ENCODE measurements at regions not wholly inside any gene's neighbourhood (a gene's known extent, or its start where the extent isn't known, plus 50 kb on each side); places are given as distances from the start of the nearest gene placed in this dataset.

DNA sequence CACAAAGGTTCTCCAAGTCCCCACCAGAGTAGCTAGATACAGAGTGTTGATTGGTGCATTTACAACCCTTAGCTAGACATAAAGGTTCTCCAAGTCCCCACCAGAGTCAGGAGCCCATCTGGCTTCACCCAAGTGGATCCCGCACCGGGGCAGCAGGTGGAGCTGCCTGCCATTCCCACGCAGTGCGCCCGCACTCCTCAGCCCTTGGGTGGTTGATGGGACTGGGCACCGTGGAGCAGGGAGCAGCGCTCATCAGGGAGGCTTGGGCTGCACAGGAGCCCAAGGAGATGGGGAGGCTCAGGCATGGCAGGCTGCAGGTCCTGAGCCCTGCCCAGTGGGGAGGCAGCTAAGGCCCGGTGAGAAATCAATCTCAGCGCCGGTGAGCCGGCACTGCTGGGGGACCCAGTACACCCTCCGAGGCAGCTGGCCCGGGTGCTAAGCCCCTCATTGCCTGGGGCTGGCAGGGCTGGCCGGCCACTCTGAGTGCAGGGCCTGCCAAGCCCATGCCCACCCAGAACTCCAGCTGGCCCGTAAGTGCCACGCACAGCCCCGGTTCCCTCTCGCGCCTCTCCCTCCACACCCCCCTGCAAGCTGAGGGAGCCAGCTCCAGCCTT, 404.1 kb downstream of the METTL15 start:
- no peak for DNase-seq

DNA sequence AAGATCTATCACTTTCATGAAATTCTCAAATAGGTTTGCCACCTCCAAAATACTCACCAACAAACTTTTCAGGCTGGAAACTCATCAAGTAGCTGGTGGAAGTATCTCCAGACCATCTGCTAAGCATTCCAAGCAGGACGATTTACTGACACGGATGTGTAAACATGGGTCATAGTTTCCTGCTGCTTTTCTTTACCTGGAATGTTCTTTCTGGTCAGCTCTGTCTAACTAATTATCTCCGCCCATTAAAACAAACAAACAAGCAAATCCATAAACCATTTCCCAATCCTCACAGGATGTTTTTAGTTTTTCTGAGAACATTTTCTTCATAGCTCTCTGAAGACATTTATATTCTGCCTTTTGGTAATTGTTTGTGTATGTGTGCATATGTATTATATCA, 397.0 kb downstream of the METTL15 start:
- no peak for DNase-seq

DNA sequence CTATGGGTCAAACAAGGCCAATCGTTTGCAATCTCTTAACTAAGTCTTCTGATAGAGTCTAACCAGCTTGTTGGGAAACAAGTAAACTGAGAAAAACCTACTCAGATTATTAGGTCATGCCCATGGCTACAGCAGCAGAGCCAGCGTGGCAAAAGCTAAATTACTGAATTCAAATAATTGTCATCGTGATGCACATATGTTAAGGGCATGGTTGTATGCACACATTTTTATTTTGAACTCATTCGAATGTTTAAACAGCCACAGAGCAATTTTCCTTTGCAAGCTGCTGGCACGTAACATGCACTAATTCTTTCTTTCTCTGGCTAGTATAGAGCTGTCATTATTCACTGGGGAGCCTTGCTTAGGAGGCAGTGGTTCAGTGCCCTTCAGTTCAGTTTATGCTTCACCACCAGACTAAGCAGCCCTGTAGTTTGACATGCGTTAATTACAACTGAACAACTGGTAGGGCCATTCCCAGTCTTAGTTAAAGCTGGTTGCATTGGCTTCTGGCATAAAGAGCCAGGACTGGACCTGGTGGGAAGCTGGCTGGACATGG, 396.4 kb downstream of the METTL15 start:
- DNase-seq: peak; percentile 37

DNA sequence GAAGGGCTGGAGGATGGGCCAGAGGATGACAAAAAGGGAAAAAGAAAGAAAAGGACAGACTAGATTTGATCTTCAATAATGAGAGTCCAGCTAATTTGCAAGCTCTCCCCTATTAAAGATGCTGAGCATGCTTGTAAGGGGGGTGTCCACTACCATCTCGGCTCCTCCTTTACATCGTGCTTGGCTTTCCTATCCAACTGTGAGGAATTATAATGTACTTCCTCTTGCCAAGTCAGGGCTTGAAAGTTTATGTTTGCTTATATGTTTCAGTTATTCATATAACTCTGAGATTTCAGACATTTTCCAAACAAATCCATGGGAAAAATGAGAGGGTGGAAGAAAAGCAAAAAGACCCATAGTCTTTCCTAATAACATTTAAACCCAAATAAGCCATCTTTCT, 387.1 kb downstream of the METTL15 start:
- no peak for DNase-seq

DNA sequence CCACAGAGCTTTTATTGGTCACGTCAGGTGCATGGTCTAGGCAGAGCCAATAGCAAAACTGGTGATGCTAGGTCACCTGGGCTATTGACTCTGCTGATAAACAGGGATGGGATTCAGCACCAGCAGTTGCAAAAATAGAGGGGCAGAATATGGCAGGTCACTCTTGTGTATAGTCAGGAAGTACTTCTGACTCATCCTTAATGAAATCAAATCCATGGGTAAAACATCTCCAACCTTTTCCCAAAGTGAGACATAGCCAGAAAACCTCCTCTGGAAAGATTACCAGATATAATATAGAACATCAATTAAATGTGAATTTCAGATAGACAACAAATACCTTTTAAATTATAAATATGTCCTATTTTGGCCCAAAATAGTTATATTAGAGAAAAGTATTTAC, 383.2 kb downstream of the METTL15 start:
- no peak for DNase-seq

- no peak for DNase-seq
Measured at GRCh38 chr11:28490773-28491382, 382.7 kb downstream of the METTL15 start.

DNA sequence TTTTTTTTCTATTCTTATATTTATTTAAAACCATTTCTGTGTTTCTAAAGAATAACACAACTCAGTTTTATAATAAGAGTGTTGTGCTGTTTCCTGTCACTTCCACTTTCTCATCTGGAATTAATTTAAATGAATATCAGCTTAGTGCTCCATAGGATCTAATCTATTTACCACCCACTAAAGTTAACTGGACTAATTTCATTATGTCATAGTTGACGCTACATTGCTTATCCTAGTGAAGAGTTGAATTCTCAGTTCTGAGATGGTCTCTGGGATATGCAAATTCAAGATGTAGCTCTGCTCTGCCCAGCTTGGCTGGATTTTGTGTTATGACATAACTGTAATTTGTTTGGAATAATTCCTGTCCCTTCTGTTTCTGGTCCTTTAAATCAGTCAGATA, 380.1 kb downstream of the METTL15 start:
- DNase-seq: no peak

DNA sequence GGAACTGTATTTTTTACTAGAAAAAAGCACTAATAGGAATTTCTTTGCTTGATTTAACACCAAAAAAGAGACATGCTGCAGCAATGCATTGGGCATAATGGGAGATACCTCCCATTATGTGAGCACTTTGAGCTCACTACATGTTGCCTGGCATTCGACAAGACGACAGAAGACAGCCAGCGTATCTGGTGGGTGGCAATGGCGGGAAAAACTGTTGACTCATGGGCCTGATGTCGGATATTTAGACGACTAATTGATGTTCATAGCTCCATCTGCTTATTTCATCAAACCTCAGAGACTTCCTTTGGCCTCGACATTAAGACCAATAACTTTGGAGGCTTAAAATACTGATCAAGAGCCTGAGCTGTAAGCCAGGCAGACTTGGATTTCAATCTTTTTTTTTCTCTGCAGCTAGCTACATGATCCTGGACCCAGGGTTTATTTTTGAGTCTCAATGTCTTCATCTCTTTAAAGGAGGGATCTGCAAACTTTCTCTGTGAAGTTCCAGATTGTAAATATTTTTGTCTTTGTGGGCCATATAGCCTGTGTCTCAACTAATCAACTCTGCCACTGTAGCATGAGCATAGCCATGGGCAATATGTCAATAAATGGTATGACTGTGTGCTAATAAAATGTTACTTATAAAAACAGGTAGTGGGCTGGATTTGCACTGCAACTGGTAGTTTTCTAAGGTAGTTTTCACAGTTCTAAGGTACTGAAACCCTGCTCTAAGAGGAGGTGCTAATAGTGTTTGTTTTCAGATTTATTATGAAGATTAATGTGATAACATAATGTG, 375.1 kb downstream of the METTL15 start:
- no peak for DNase-seq

GRCh38 chr11:28482666-28483065, 374.5 kb downstream of the METTL15 start:
- DNase-seq: no peak

DNA sequence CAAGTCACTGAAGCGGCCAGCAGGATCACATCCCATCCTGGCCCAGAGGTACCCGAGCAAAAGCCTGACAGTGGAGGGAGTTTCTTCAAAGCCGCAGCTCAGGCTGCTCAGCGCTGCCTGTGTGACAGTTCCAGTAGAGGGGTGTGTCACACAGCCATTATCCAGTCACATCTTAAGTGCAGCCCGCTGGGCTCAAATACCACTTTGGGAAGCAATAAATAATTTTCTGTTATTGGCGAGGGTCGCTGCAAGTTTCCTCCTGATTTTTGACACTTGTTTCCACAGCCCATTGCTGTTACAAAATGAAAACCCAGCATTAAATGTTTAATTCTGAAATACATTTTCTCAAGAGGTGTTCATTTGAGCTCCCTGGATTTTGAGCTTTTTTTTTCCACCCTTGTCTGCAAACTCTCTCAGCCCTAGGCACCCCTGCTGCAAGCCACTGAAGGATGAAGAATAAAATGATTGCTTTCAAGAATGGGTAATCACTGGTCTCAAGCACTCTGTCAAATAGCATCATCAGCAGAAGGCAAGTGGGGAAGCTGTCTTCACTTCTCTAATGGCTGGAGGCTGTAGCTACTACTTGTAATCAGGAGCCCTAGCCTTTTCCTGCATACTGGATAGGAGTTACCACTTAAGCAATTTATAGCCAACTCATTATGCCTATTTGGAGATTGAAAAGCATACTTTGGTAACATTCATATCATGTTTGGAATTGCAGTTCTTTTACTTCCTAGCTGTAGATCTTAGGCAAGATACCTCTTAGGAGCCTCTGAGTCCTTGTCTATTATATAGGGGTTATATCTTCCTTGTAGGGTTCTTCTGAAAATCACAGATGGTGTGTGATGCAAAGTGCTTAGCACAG, 373.7 kb downstream of the METTL15 start:
- DNase-seq: peak; percentile 67

DNA sequence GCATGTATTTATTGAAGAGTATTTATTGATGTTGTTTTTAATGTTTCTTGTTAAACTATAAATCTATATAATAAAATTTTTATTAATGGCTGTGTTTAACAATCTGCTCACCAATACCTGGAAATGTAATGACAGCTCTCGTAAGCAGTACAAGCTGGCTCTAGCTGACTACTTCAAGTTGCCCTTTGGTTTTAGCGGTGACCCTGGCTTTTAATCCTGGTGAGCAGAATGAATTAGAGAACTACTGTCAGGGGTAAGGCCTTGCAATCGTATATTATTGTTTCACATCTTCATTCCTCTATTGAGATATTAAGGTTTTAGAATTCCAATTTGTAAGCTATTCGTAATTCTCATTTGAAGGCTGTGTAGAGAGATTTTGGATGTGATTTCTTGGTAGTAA, 372.2 kb downstream of the METTL15 start:
- no peak for DNase-seq

DNA sequence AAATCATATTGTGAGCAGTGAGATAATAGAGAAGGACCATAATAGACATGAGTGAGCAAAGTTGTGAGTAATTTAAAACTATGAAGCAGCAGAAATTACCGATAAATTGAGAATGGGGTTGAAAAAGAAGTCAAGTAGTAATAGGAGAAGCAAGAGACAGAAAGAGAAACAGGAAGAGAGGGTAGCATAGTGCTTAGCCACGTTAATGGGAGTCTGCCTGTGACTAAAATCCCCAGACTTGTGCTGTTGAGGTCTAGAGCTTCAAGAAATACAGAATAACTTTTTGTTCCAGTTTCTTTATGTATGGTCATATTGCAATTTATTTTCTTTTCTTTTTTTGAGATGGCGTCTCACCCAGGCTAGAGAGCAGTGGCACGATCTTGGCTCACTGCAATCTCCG, 368.7 kb downstream of the METTL15 start:
- no peak for DNase-seq

DNA sequence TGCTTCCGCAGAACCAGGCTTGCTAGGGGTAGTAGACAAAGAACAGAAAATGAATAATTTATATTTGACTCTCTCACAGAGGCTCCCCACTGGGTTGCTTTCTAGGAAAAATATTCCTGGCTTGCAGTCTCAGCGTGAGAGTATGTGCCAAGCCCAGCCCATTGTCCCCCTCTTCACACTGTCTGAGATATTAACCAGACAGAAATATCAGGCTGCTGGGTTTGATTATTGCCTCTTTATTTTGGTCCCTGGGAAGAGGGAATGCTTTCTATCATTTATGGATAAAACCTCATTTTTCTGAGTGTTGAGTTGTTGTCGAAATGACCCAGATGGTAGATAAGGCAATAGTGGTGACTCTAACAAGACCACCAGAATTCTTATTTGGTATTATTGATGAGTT, 367.9 kb downstream of the METTL15 start:
- peak; percentile 79 for DNase-seq

GRCh38 chr11:28472904-28473303, 364.7 kb downstream of the METTL15 start:
- DNase-seq: no peak

DNA sequence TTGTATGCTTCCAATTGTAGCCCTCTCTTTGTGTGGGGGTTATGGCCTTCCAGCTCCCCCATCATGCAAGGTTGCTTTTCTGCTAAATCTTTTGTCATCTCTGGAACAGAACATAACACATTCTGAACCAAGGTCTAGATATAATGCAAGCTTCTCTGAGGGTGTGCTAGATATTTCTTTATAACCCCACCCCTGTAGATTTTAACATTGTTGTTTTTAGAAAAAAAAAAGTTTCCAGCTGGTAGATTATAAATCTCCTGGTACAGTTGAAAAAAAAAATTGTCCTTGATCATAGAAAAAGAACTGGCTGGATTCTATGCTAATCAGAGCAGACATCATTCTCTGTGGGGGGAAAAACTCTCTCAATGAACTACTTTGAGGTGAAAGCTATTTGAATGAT, 363.3 kb downstream of the METTL15 start:
- no peak for DNase-seq

GRCh38 chr11:28470180-28470579, 362.0 kb downstream of the METTL15 start:
- no peak for DNase-seq

GRCh38 chr11:28466506-28466905, 358.3 kb downstream of the METTL15 start:
- no peak for DNase-seq

- DNase-seq: no peak
Measured at GRCh38 chr11:28464252-28464867, 356.2 kb downstream of the METTL15 start.

GRCh38 chr11:28463826-28464225, 355.6 kb downstream of the METTL15 start:
- no peak for DNase-seq

GRCh38 chr11:28461846-28462245, 353.7 kb downstream of the METTL15 start:
- no peak for DNase-seq

- DNase-seq: no peak
Measured at GRCh38 chr11:28461338-28461737, 353.1 kb downstream of the METTL15 start.

GRCh38 chr11:28460348-28460747, 352.2 kb downstream of the METTL15 start:
- no peak for DNase-seq

DNA sequence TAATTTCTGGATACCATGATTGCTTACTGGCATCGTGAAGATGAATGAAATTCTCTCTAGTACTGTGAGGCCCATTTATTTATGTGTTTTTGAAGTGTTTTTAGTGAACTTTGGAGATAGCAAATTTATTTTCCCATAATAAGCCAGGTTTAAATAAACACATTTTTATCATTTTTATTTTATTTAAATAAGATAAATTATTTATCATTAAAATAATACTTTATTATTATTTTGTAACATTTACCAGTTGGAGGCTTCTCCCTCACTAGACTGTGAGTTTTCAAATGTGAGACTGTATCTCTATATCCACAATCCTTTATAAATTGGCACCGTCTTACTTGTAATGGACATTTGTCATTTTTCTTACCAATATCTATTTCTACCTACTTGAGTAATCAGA, 351.7 kb downstream of the METTL15 start:
- no peak for DNase-seq

Data from eye (tissue), 1 donor.